HFF-Myc (cell line): ENCODE measurements at regions not wholly inside any gene's neighbourhood (a gene's known extent, or its start where the extent isn't known, plus 50 kb on each side); places are given as distances from the start of the nearest gene placed in this dataset.
A peak's percentile ranks its signal among the peaks of the same experiment; 100 is the strongest.

Experiments used
- DNase-seq: peaks from one replicate; pipeline ENCODE4 v3.0.0-alpha.2; 2011; ENCODE audit warnings: low read depth; ENCODE audit errors: extremely low read depth
- H3K4me3 ChIP-seq: replicated peaks from 2 replicates; pipeline ENCODE4 v1.5.1; 2011; ENCODE audit warnings: low read depth, mild to moderate bottlenecking, control low read depth, low read length
- TF ChIP-seq, protein P1 (sequence below): IDR thresholded peaks from 2 replicates; pipeline ENCODE4 v1.5.1; 2012; ENCODE audit warnings: mild to moderate bottlenecking, low read depth, low read length, control low read depth; ENCODE audit errors: missing control alignments

DNA sequence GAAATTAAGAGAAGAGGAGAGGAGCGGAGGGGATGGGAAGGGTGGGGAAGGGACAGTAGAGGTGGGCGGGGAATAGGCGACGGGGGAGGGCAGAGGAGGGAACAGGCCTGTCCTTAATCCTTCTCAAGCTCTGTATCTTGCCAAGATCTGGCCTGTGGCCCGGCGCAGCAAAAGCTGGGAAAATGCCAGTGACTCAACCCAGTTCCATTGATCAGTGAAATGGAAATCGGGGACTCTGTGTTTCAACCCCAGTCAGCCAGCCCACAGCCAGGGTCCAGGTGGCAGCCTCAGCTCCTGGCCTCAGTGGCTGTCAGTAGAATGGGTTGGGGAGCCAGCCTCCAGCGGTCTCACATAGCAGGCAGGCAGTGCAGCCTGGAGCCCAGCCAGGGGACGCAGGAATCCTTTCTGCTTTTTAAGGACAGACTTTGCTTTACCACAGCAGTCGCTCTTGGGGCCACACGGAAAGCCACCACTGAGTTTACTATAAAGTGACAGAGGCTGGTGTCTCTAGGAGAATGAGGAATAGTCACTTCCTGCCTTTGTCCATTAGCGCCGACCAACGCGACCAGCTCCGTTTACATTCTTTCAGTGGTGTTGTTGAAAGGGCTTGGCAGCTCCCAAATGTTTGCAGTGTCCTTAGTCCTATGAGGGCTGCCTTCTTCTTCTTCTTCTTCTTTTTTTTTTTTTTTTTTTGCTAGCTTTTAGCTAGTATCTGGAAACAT, 128.0 kb downstream of the RIN2 start:
- DNase-seq: peak; percentile 52
- peak overlapping the region; percentile 16 for H3K4me3 ChIP-seq
- TF ChIP-seq, protein P1, sequence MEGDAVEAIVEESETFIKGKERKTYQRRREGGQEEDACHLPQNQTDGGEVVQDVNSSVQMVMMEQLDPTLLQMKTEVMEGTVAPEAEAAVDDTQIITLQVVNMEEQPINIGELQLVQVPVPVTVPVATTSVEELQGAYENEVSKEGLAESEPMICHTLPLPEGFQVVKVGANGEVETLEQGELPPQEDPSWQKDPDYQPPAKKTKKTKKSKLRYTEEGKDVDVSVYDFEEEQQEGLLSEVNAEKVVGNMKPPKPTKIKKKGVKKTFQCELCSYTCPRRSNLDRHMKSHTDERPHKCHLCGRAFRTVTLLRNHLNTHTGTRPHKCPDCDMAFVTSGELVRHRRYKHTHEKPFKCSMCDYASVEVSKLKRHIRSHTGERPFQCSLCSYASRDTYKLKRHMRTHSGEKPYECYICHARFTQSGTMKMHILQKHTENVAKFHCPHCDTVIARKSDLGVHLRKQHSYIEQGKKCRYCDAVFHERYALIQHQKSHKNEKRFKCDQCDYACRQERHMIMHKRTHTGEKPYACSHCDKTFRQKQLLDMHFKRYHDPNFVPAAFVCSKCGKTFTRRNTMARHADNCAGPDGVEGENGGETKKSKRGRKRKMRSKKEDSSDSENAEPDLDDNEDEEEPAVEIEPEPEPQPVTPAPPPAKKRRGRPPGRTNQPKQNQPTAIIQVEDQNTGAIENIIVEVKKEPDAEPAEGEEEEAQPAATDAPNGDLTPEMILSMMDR: no peak

DNA sequence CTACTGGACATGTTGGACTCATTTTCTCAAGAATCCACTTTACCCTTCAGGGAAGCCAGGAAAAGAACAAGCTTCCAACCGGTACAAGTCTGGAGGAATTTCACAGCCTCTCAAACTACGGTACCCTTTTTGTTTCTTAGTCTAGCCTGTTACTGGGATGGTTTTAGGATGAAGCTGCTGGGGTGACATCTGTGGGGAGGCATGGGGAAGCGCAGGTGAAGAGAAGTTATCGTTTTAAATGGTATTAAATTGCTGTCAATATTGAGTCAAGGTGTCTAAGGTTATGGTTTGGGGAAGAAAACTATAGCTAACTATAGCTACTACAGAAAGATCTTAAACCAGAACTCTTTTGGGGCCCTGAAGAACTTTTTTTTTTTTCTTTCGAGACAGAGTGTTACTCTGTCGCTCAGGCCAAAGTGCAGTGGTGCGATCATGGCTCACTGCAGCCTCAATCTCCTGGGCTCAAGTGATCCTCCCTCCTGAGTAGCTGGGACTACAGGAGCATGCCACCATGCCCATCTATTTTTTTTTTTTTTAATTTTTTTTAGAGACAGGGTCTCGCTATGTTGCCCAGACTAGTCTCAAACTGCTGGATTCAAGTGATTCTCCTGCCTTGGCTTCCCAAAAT, 128.7 kb downstream of the RIN2 start:
- no peak for DNase-seq
- TF ChIP-seq, protein P1: no peak
- H3K4me3 ChIP-seq: peak overlapping the region; percentile 16

DNA sequence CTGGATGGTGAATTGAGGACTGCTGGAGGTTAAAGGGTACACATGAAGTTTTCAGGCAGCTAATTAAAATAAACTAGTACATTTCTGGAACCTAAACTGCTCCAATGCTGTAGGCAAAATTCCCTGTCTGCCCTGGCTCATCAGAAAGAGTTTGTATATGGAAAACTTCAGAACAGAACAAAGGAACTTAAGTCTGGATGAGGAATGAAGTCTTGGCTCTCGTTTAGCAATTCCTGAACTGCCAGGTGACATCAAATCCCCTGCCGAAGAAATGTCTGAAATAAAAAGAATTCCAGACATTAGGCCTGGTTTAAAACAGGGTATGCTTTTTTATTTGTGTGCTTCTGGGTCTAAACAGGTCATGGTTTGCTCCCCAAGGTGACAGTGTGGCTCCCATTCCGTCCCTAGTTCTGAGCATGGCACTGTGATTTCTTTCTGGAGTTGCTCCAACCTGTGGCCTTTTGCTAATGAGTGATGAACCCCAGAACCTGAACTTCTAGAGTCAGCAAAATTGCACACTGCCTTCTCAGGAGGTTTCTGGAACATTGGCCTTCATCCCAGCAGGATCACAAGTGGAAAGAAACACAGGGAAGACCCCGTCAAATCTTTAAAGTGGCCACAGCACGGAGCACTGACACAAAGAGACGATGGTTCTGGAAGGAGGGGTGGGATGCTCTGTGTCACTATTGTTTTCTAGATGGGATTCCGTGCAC, 129.4 kb upstream of the NAA20 start:
- TF ChIP-seq, protein P1: no peak
- no peak for DNase-seq
- H3K4me3 ChIP-seq: 0 out of 2 replicates have a peak overlapping the region, but pooled peaks have one; percentile 16

DNA sequence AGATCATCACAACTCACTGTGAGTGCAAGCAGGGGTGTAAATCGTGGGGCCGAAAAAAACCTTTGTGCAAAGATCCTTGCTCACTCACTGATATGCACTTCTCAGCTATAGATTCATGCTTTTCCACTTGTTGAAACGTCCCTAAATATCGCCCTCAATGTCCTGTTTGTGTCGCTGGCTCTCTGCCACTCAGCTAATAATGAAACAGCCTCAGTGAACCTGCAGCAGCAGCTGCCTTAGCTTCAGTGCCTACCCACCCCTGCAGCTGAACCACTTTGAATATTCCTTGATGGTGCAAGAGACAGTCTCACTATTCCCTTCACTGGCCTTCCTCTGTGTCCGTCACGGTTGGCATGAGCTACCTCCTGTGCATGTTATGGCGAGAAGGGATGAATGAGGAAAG, 128.9 kb upstream of the NAA20 start:
- no peak for DNase-seq
- H3K4me3 ChIP-seq: no peak overlapping the region
- TF ChIP-seq, protein P1: no peak

DNA sequence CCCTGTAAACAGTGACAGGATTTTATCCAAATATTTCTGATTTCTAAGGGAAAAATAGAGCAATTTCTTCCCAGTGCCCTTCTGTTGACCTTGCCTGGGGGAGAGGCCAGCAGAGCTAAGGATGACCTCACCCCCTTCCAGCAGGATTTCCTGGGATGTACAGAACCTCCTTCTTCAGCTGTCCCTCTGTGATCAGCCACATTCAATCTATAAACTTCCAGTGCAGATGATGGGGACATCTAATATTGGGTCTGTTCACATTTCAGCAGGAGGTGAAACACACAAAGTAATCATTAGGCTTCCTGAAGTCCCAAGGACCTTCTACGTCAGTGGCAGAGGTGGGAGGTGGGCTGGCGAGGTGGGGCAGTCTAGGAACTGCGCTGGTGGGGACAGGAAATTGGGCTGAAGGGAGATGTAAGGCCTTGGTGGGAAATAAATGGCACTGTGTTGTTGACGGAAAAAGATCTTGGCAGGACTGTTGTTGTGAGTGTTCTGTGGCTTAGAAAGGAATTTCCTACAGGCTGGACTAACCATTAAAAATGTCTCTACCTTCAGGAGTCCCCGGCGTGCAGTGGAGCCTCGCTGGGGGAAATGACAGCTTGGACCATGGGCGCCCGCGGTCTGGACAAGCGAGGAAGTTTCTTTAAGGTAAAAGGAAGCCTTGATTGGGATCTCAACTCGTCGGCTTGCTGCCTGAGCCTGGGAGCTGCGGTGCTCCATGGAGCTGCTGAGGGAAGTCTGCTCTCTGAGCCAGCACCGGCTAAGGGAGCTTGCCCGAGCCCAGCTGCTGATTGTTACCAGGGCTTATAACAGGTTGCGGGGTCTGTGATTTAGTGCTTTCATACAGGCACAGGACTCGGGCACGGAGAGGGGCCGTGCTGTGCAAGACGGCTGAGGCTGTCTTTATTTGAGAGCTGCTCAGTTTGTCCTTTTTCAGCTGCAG, 127.9 kb upstream of the NAA20 start:
- peak; percentile 42 for DNase-seq
- peak overlapping the region; percentile 32 for H3K4me3 ChIP-seq
- TF ChIP-seq, protein P1: no peak

DNA sequence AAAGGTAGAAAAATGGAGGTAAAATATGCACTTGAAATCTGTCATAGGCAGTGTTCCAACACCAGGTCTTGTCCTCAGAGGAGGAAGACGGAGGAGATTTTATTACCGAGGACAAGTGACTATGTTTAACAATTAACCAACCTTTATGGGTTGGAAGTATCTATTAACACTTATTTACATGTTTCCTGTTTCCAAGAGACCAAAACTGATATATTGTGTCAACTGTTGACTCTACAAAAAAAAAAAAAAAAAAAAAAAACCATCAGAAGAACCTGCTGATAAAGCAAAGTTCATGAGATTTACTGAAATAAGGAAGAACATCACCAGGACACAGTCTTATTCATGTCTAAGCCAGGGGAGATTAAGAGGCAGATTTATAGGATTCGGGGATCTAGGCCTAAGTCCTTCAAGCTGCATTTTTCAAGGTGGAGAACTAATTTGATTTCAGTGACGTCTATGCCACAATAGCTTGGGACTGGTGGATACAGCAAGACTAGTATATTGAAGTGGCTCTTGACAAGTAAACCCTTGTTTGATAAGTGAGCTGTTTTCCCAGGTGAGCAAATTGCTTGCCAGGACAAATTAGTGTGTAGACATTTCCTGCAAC, 126.6 kb upstream of the NAA20 start:
- DNase-seq: no peak

More for the DNA sequence above, 126.6 kb upstream of the NAA20 start:
- TF ChIP-seq, protein P1: no peak
- no peak overlapping the region for H3K4me3 ChIP-seq
